ENCODE measurements at regions not wholly inside any gene's neighbourhood (a gene's known extent, or its start where the extent isn't known, plus 50 kb on each side); places are given as distances from the start of the nearest gene placed in this dataset.

GRCh38 chr18:46385124-46385523, 271.9 kb downstream of the LOXHD1 start:
- TF ChIP-seq EZH2phosphoT487 (IDR thresholded peaks at IDR 0.05; ENCODE audit: insufficient read depth, low read depth): no peak
- TF ChIP-seq EZH2 (IDR thresholded peaks at IDR 0.05; ENCODE audit: insufficient read depth, poor library complexity, severe bottlenecking): no peak
